GM18511 (cell line): ENCODE measurements at regions not wholly inside any gene's neighbourhood (a gene's known extent, or its start where the extent isn't known, plus 50 kb on each side); places are given as distances from the start of the nearest gene placed in this dataset.
"Not testable (repeated sequence)": the region's sequence is repeated elsewhere in the genome, so short reads cannot be mapped to it uniquely, and the experiment has no call there.

Experiments
- ATAC-seq: cut with Tn5 transposase; IDR thresholded peaks from one replicate; pipeline ENCODE4 v1.9.1; 2021; ENCODE audit warnings: mild to moderate bottlenecking, moderate library complexity; ENCODE audit not compliant: unreplicated experiment

GRCh38 chr14:51467392-51467791 lies 184.3 kb upstream of the FRMD6 start:
- ATAC-seq: not testable (repeated sequence)

DNA sequence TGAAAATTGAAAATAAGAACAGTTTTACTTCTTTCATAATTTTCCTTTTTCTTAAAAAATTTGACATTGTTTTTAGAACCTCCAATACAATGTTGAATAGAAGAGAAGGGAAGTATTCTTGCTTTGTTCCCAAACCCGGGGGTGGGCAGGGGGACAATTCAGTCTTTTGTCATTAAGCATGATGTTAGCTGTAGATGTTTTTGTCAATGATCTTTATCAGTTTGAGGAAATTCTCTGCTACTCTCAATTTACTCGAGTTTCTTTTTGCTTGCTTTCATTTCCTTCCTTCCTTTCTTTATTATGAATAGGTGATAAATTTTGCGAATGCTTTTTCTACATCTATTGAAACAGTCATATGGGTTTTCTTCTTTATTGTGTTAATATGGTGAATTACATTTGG lies 183.2 kb upstream of the FRMD6 start:
- no peak for ATAC-seq

DNA sequence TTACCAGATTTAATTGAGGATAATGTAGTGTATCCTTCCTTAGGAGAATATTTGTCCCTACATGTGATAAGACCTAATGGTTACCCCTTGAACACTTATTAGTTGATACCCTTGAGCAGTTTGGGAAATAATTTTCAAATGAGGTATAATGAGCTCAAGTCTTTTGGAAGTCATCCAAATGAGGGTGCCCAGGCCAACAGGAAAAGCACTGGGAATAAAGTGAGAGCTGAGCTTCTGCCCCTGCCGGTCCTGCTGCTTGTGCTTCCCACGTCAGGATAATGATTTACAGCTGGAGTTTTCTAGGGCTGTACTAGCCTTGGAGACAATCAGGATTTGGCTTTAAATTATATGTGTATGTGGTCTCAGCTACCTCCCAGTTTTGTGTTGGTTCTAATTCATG lies 178.8 kb upstream of the FRMD6 start:
- ATAC-seq: no peak

- ATAC-seq: no peak
These were observed 178.4 kb upstream of the FRMD6 start for GRCh38 chr14:51473351-51473750.

DNA sequence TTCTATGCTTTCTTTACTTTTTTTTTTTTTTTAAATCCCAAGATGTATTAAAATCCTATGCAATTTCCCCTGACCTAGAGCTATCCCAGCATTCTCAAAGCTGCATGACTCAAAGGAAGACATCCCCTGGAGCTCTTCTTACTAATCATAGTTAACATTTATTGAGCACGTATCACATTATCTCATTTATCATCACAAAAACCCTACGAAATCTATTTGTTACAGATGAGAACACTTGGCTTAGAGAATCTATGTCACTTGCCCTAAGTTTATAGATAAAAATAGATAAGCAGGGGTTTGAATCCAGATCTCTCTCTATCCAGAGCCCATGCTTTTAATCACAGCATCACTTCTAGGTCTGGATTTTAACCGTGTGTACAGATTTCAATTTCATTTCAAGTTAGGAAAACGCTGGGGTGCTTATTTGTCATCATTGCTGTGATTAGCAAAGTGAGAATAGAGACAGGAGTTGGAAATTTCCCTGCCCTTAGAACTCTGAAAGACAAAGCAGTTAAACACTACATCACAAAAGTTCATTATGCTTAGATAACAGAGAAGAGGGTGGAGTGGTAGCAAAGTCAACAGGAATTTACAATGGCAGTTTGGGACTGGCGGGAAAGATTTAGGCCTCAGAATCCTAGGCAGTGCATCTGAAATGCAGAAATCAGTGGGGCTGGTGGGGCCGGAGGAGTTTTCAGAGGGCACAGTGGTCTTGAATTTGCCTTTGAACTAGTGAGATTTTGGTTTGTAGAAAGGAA lies 177.7 kb upstream of the FRMD6 start:
- no peak for ATAC-seq

- no peak for ATAC-seq
These were observed 176.9 kb upstream of the FRMD6 start for GRCh38 chr14:51474854-51475253.

- no peak for ATAC-seq
These were observed 173.5 kb upstream of the FRMD6 start for GRCh38 chr14:51478175-51478621.

GRCh38 chr14:51479584-51480325 lies 172.0 kb upstream of the FRMD6 start:
- ATAC-seq: peak; percentile 78

- ATAC-seq: no peak
These were observed 170.1 kb upstream of the FRMD6 start for GRCh38 chr14:51481643-51482042.

GRCh38 chr14:51482102-51482501 lies 169.6 kb upstream of the FRMD6 start:
- ATAC-seq: no peak

DNA sequence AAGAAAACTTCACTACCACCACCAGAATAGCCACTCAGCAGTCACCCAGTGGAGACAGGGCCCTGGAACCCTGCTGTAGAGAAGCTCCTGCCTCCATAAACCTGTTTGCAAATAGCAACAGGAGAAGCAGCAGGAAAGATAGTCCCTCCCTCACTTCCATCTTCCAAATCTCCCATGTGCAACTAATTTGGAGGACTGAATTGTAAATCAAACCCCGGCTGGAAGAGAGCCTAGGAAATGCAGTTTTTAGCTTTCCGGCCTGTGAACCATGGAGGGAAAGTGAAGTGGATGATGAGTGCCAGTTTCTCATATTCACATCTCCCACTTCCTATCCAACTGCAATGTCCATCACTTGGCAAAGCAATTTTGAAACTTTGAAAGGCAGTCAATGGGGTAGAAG lies 167.2 kb upstream of the FRMD6 start:
- ATAC-seq: no peak

DNA sequence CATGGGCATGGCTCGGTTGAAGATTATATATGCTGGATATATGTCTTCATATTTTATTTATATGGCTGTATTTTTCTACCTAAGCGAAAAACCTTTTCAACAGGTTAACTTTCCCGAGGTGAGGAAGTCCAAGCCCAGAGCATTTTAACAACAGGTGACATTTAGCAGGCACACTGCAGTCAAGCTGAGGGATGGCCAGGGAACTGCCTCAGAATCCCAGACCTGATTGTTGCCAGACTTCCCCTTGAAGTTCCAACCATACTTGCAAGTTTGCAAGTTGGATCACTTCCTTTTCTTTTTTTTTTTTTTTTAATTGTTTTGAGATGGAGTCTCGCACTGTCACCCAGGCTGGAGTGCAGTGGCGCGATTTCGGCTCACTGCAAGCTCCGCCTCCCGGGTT lies 166.0 kb upstream of the FRMD6 start:
- ATAC-seq: no peak

- no peak for ATAC-seq
These were observed 163.9 kb upstream of the FRMD6 start for GRCh38 chr14:51487848-51488247.

DNA sequence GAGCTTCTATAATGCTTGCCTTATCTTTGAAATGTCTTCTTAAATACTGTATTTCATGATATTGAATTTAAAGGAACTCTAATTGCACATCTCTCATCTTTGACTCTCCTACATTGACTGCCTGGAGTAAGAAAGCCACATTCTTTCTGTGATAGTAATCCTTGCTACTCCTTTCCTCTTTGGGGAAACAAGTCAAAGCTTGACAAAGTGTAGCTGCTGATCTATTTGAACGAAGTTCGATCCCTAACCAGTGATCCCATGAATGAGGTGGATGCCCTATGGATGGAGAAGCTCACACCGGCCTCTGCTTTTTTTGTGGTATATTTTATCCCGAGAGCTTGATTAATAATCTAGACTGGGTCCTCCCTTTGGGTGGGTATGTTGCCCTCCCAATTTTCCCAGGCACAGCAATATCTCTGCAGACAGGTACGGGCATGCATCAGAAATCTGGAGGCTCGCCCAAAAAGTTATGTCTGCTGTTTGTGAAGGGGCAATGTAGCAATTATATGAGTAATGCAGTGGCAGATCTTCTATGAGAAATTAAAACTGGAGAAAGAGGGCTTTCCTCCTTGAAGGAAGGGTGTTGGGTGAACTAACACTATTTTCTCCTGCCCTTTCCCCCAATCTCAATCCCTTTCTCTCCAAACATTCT lies 163.0 kb upstream of the FRMD6 start:
- ATAC-seq: no peak

DNA sequence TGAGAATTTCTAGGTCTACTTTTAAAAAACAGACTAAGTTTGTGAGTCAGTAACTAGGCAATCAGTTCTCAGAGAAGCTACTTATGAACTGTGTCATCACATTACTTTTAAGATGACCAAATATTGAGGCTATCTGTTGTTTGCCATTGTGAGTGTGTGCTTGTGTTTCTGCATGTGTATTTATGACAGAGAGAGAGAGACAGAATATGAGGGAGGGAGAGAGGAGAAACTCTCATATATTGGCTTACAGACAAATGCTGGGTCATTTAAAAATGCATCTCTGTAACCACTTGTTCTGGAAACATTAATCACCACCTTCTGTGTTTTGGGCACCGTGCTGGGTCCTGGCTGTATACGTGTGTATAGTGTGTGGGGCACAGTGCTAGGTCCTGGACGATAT lies 161.5 kb upstream of the FRMD6 start:
- ATAC-seq: no peak

DNA sequence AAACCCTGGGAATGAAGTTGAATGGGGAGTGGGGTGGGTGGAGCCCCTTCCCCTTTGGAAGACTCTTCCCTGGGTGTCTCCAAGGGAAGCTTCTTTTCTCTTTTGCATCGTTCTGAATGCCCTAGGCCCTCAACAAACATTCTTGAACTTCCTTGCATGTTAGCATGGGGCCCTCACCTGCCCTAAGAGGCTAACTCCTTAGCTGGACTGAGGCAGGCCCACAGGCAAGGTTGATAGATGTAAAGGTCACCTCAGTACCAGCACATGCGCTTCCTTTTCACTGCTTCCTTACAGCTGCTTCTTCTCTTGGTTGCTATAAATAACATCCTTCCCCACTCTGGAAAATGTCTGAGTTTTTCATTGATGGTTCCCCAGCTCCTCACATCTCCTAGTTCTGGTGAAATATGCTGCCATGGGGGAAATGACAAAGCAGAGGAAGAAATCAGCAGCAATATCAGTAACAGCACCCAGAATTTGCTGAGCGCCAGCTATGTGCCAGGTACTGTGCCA lies 160.6 kb upstream of the FRMD6 start:
- no peak for ATAC-seq

- no peak for ATAC-seq
These were observed 159.9 kb upstream of the FRMD6 start for GRCh38 chr14:51491776-51492175.

DNA sequence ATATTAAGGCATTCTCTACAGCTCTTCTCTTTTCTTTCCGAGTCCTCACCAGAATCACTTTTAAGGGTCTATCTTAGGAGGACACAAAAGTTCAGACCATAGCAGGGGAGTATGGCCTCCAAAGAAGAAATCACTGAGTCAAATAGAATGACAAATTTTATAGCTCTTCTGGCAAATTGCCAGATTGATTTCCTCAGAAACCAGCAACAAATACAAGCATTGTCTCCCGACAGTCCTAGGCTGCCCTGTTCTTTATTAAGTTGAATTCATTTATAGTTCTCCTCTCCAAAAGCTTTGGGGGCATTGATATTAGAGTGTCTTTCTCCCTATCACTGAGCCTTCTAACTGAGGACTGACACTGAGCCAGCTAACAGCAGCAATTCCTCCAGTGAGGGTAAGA lies 156.4 kb upstream of the FRMD6 start:
- no peak for ATAC-seq

GRCh38 chr14:51498411-51499227 lies 153.1 kb upstream of the FRMD6 start:
- ATAC-seq: no peak

GRCh38 chr14:51500776-51501175 lies 150.9 kb upstream of the FRMD6 start:
- ATAC-seq: no peak

DNA sequence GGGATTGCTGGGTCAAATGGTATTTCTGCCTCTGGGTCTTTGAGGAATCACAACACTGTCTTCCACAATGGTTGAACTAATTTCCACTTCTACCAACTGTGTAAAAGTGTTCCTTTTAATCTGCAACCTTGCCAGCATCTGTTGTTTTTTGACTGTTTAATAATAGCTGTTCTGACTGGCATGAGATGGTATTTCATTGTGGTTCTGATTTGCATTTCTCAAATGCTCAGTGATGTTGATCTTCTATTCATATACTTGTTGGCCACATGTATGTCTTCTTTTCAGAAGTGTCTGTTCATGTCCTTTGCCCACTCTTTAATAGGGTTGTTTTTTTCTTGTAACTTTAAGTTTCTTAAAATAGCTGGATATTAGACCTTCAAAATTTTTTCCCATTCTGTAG lies 150.0 kb upstream of the FRMD6 start:
- no peak for ATAC-seq
